T47D (cell line): ENCODE measurements at regions not wholly inside any gene's neighbourhood (a gene's known extent, or its start where the extent isn't known, plus 50 kb on each side); places are given as distances from the start of the nearest gene placed in this dataset.

Experiments
- DNase-seq, 2 experiments: peaks; one replicate each; pipeline versions ENCODE4 v3.0.0 to v3.0.0-alpha.2; 2011 to 2012; ENCODE audit warnings: low read depth in 1 of 2, low spot score in 1 of 2
- JUND ChIP-seq: IDR thresholded peaks from 2 replicates; pipeline ENCODE4 v1.6.1; 2012; ENCODE audit warnings: low read depth
- in situ Hi-C: cut with HindIII; loops from 2 replicates; pipeline ENCODE4 v1.10.0; 2016; ENCODE audit warnings: low sequenced_read_pairs, low pct_unique_long_range_greater_than_20kb

DNA sequence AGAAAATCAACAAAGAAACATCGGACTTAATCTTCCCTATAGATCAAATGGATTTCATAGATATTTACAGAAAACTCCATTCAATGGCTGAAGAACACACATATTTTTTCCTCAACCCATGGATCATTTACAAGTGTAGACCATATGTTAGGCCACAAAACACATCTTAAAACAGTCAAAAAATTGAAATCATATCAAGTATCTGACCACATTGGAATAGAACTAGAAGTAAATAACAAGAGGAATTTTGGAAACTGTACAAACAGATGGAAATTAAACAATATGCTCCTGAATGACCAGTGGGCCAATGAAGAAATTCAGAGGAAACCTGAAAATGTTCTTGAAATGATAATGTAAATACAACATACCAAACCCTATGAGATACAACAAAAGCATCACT, 323.1 kb upstream of the GPR149 start:
- no peak for DNase-seq
- in situ Hi-C loops: no loop called here
- TF ChIP-seq JUND: no peak

DNA sequence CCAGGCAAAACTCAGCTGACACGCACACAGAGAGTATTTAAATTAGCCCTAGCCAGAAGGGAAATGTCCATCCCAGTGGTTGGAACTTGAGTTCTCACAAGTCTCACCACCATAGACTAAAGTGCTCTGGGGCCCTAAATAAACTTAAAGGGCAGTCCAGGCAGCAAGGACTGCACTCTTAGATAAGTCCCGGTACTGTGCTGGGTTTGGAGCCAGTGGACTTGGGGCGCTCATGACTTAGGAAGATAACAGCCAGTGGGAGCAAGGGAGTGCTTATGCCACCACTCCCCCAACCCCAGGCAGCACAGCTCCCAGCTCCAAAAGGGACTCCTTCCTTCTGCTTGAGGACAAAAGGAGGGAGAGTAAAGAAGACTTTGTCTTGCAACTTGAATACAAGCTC, 319.5 kb upstream of the GPR149 start:
- no peak for TF ChIP-seq JUND
- in situ Hi-C loops: no loop called here
- no peak for DNase-seq

DNA sequence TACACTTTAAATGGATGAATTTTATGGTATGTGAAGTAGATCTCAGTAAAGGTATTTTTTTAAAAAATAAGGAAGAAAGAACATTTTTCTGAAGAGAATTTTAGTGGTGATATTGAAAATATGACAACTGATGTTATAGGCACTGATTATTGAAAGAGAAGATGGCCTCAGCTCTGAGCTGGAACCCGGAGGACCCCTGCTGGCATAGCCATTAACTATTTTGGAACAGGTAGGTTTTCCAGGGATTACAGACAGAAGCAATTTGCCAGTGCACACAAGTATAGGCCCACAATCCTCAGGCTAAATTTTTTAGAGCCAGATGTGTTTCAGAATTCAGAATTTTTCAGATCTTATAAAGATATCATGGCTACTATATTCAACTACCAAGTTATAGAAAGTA, 315.9 kb upstream of the GPR149 start:
- in situ Hi-C loops: no loop called here
- TF ChIP-seq JUND: no peak
- DNase-seq: peak in 1 of 2 experiments; percentile 23

DNA sequence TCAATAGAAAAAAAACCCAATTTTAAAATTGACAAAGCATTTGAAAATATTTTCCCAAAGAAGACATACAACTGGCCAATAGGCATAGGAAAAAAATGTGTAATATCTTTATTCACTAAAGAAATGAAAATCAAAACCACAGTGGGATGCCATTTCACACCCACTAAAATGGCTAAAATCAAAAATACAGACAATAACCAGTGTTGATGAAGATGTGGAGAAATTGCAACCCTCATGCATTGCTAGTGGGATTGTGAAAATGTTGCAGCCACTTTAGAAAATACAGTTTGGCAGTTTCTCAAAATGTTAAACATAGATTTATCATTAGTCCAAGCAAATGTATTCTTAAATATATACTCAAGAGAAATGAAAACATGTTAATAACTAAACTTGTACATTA, 315.1 kb upstream of the GPR149 start:
- in situ Hi-C loops: no loop called here
- no peak for TF ChIP-seq JUND
- no peak for DNase-seq

DNA sequence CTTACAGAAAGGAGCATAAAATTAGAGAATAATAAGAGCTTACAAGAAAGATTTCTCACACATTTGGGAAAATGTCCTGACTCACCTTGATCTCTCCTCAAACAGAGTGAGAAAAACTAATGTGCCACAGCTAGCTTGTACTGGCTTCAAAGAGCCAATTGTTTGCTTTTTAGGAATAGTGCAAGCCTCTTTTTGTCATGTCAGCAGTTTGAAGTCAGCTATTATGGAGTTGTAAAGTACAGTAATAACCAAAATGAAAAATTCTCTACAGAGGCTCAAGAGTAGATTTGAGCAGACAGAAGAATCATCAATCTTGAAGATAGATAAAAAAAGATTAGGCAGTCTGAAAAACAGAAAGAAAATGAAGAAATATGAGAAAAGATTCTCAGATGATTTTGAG, 313.4 kb upstream of the GPR149 start:
- DNase-seq: no peak
- in situ Hi-C loops: no loop called here
- no peak for TF ChIP-seq JUND

DNA sequence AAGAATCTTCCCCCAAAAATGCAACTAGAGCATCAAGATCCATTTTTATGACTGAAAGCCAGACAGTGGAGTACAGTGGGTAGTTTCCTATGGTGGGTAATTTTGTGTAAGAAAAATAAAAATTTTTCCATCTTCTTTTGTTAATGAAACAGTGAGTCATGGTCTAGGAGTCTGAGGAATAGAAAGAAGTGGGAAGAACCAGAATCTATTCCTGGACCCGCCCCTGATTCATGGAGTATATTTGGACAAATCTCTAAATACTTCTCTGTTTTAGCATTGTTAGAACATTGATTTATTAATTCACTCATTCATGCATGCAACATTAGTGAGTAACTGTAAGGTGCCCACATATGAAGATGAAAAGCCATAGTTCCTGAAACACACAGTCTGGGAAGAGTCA, 304.5 kb upstream of the GPR149 start:
- in situ Hi-C loops: no loop called here
- TF ChIP-seq JUND: no peak
- DNase-seq: no peak

DNA sequence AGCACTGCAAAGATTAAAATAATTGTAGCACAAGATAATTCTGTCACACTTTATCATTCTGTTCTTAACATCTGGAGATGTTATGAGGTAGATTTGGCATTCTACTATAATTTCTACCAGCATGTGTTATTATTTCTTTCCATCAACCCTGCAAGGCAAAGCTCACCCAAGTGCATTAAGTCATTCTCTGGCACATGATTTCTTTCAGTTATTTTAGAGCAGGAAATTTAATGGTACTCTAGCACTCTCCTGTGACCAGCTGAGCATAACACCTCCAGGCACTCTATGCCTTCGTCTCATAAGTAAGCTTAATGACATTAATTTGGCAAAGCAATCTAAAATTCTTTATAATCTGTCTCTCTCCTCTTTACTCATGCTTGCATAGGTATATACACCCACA, 300.2 kb upstream of the GPR149 start:
- DNase-seq: peak in 1 of 2 experiments; percentile 33
- in situ Hi-C loops: no loop called here

DNA sequence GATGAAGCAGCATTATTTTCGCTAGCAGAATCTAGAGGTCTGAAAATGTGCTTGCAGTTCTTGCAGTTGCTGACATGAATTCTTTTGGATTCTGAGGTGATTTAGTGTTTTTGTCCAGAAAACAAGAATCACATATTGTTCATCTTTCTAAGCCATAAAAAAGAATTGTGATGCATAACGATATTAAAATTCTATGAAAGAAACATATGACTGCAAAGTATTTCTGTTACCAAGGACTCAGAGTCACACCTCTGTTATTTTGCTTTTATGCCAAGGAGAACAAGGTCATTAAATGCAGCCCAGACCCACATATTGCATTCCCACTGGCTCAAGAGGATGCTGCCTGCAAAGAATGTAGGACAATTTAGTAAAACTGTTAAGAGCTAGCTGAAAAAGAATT, 299.8 kb upstream of the GPR149 start:
- in situ Hi-C loops: no loop called here
- DNase-seq: no peak
- TF ChIP-seq JUND: no peak

More for the DNA sequence above, 300.2 kb upstream of the GPR149 start:
- no peak for TF ChIP-seq JUND

DNA sequence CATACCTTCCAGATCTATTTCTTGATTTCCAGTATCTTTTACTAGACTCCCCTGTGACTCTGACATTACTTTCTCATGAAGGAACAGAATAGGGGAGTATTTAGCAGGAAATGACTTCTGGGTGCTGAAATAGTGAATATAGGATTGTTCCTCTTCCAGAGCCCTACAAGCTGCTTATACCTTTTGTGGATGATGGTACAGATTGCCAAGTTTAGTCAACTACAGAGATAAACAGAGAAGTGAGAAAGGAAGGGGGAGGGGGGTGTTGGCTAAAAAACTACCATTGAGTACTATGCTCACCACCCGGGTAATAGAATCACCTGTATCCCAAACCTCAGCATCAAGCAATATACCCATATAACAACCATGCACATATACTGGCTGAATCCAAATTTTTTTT, 298.3 kb upstream of the GPR149 start:
- TF ChIP-seq JUND: no peak
- in situ Hi-C loops: no loop called here
- DNase-seq: no peak

DNA sequence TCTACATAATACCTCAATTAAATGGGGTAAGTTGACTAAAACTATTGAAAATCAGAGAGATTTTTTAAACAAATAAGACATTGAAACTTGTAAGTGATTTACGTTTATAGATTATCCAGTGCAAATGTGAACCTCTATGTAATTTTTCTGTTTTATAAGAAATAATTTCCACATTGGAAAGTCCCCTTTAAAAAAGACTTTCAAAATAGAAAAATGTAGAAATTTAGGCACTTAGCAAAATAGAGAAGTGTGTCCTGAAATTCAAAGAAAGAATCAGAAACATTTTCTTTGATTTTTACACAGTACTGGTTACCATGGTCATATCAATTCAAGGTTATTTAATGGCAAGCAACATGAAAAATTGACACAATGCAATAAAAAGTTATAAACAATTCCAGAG, 290.9 kb upstream of the GPR149 start:
- no peak for TF ChIP-seq JUND
- DNase-seq: no peak
- in situ Hi-C loops: no loop called here

DNA sequence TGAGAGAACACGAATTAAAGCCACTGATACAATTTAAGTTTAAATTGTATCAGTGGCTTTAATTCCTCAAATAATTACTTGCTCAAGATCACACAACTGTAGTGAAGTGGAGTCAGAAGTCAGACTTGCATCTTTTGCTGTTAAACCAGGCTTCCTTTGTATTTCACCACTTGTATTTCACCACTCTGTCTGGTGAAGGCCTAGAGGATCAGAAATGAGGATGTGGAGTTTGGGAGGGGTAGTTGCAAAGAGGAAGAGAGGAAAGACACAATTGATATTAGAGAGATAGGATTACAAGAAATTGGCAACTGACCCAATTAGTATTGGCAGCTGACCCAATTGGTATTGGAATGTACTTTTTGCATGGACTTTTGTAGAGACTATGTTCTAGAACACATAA, 288.1 kb upstream of the GPR149 start:
- no peak for TF ChIP-seq JUND
- DNase-seq: no peak
- in situ Hi-C loops: no loop called here

DNA sequence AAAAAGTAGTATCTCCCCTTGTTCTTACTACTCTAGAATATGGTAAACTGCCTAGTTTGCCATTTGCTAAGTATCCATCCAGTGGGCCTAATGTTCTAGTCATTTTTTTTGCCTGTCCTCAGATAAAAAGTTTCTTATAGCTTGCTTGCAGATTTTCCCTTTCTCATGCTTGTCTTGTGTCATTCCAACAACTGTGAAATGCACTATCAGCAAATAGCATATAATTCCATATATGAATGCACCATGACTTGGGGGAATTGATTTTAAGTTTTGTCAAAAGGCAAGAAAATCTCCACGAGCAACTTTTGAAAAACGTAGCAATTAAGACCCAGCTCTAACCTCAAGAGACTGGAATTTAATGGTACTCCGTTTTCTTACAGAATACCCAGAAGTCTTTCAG, 286.2 kb upstream of the GPR149 start:
- in situ Hi-C loops: no loop called here
- no peak for TF ChIP-seq JUND
- no peak for DNase-seq

DNA sequence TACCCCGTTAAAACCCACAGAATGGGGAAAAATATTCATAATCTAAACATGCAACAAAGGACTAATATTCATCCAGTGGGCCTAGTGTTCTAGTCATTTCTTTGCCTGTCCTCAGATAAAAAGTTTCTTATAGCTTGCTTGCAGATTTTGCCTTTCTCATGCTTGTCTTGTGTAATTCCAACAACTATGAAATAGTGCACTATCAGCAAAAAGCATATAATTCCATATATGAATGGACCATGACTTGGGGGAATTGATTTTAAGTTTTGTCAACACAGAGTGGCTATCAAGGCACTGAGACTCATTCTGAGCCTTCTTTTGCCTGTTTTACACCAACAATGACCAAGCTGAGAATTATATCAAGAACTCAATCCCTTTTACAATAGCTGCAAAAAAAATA, 278.6 kb upstream of the GPR149 start:
- in situ Hi-C loops: no loop called here
- TF ChIP-seq JUND: no peak
- no peak for DNase-seq

DNA sequence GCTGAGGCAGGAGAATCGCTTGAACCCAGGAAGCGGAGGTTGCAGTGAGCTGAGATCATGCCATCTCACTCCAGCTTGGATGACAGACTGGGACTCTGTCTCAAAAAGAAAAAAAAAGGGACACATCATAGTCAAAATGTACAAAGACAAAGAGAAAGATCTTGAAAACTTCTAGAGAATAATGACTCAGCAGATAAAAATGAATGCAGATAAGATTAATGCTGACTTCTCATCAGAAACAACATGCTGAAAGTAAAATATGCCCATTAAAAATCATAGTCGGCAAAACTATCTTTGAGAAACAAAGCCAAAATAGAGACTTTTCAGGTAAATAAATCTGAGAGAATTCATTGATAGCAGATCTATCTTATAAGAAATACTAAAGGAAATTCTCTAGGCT, 271.1 kb upstream of the GPR149 start:
- no peak for TF ChIP-seq JUND
- no peak for DNase-seq
- in situ Hi-C loops: no loop called here

DNA sequence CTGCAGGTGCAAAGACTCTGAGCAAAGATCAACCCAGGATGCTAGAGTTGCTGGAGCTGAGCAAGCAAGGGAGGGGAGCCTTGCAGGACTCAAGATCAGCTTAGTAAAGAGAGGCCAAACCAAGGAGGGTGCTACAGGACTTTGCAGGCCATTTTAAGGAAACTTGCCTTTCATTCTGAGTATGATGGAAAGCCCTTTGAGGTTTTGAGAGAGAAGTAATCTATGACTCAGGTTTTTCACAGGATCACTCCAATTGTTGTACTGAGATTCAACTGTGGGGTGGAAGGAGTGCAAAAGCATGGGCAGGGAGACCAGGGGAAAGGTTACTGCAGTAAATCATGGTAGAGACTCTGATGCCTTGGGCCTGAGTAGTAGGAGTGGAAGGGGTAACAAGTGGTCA, 260.4 kb upstream of the GPR149 start:
- in situ Hi-C loops: no loop called here
- no peak for DNase-seq
- no peak for TF ChIP-seq JUND
